Liver (tissue), 3 donors: ENCODE measurements at regions not wholly inside any gene's neighbourhood (a gene's known extent, or its start where the extent isn't known, plus 50 kb on each side); places are given as distances from the start of the nearest gene placed in this dataset.

Experiments
- CTCF ChIP-seq: fragments of 150-350 bp; IDR thresholded peaks from 2 replicates; pipeline ENCODE4 v1.5.1; 2017; ENCODE audit warnings: improper control_type of control experiment, low read depth, low read length; ENCODE audit not compliant: missing input control
- GABPA ChIP-seq, 2 donors: IDR thresholded peaks in 1 of 2; conservative IDR thresholded peaks in 1 of 2; 2 replicates each; pipeline ENCODE4 v1.6.1; 2016; ENCODE audit warnings: antibody characterized with exemption in 2 of 2, mild to moderate bottlenecking in 1 of 2, moderate library complexity in 1 of 2
- JUND ChIP-seq, 2 donors: IDR thresholded peaks; 2 replicates each; pipeline ENCODE4 v1.6.1; 2016; ENCODE audit warnings: antibody characterized with exemption in 2 of 2
- MAX ChIP-seq: IDR thresholded peaks from 2 replicates; pipeline ENCODE4 v1.6.1; 2016; ENCODE audit warnings: antibody characterized with exemption
- RAD21 ChIP-seq, 2 donors: IDR thresholded peaks; 2 replicates each; pipeline ENCODE4 v1.6.1; 2016; ENCODE audit warnings: antibody characterized with exemption in 2 of 2, mild to moderate bottlenecking in 2 of 2
- REST ChIP-seq: IDR thresholded peaks from 2 replicates; pipeline ENCODE4 v1.6.1; 2016; ENCODE audit warnings: antibody characterized with exemption, mild to moderate bottlenecking
- RXRA ChIP-seq, 2 donors: IDR thresholded peaks; 2 replicates each; pipeline ENCODE4 v1.6.1; 2017 to 2018; ENCODE audit warnings: antibody characterized with exemption in 2 of 2, mild to moderate bottlenecking in 1 of 2
- TAF1 ChIP-seq: conservative IDR thresholded peaks from 2 replicates; pipeline ENCODE4 v1.6.1; 2016; ENCODE audit warnings: antibody characterized with exemption, mild to moderate bottlenecking
- YY1 ChIP-seq: IDR thresholded peaks from 2 replicates; pipeline ENCODE4 v1.6.1; 2016; ENCODE audit warnings: antibody characterized with exemption, mild to moderate bottlenecking
- ZBTB33 ChIP-seq: IDR thresholded peaks from 2 replicates; pipeline ENCODE4 v1.6.1; 2016; ENCODE audit warnings: antibody characterized with exemption
- donor health status: healthy.
- donor health status: healthy.

- TF ChIP-seq REST (no peak), CTCF (no peak), TAF1 (no peak), RXRA (IDR thresholded peaks at IDR 0.05) (no peak), MAX (no peak), RAD21 (IDR thresholded peaks at IDR 0.05) (no peak), GABPA (IDR thresholded peaks at IDR 0.05 in 1 of 2, conservative IDR thresholded peaks at IDR 0.05 in 1 of 2) (no peak), ZBTB33 (no peak), JUND (IDR thresholded peaks at IDR 0.05) (no peak), YY1 (no peak)
Measured at GRCh38 chr4:138658518-138658917, 357.1 kb upstream of the NOCT start.
